HEK293 (cell line): ENCODE measurements at regions not wholly inside any gene's neighbourhood (a gene's known extent, or its start where the extent isn't known, plus 50 kb on each side); places are given as distances from the start of the nearest gene placed in this dataset.

Source experiments
- CTCF ChIA-PET: fragments of 350-600 bp; formaldehyde crosslinking; extraction: SDS; loops from one replicate; lab custom pipeline; 2021; ENCODE audit warnings: antibody characterized with exemption; lab: Yijun Ruan, JAX
- POLR2A ChIA-PET: fragments of 300-600 bp; formaldehyde crosslinking; extraction: SDS; loops from one replicate; lab custom pipeline; 2020; ENCODE audit warnings: antibody characterized with exemption, inconsistent platforms; lab: Yijun Ruan, JAX
- H3K27ac ChIP-seq: fragments of 200-500 bp; sonication (Bioruptor generic); 2 replicates; pipeline ENCODE4 v1.5.1; 2014; ENCODE audit warnings: low read depth, low read length, control low read depth, inconsistent platforms; ENCODE audit errors: extremely low read depth
- H3K36me3 ChIP-seq, 2 experiments: fragments of 200-500 bp in 1 of 2; sonication (Bioruptor generic) in 1 of 2; 1 replicate in 1 of 2; 2 replicates in 1 of 2; pipeline ENCODE4 v1.5.1; 2014 to 2017; ENCODE audit warnings: inconsistent platforms in 2 of 2, low read length in 2 of 2; ENCODE audit not compliant: control insufficient read depth in 2 of 2, insufficient read depth in 1 of 2
- H3K4me1 ChIP-seq: fragments of 200-500 bp; sonication (Bioruptor generic); 2 replicates; pipeline ENCODE4 v1.5.1; 2014; ENCODE audit warnings: mild to moderate bottlenecking, low read length, inconsistent platforms; ENCODE audit not compliant: control insufficient read depth, insufficient read depth
- H3K4me3 ChIP-seq: 2 replicates; pipeline ENCODE4 v1.5.1; 2011; ENCODE audit warnings: low read depth, mild to moderate bottlenecking, control low read depth, low read length, moderate library complexity
- H3K9me3 ChIP-seq: fragments of 200-500 bp; sonication (Bioruptor generic); 2 replicates; pipeline ENCODE4 v1.5.1; 2014; ENCODE audit warnings: low read depth, low read length, inconsistent platforms; ENCODE audit not compliant: control insufficient read depth, insufficient read depth
- OSR2 ChIP-seq: fragments of 450-650 bp; formaldehyde crosslinking; IDR thresholded peaks from 2 replicates; pipeline ENCODE4 v1.5.1; 2016; ENCODE audit warnings: missing biosample characterization, missing genetic modification characterization
- REPIN1 ChIP-seq: fragments of 450-650 bp; formaldehyde crosslinking; IDR thresholded peaks from 2 replicates; pipeline ENCODE4 v1.5.1; 2017; ENCODE audit warnings: missing biosample characterization, missing genetic modification characterization, low read depth
- SCRT1 ChIP-seq: fragments of 450-650 bp; formaldehyde crosslinking; IDR thresholded peaks from 2 replicates; pipeline ENCODE4 v1.5.1; 2016; ENCODE audit warnings: missing biosample characterization, missing genetic modification characterization, borderline replicate concordance
- SCRT2 ChIP-seq: fragments of 450-650 bp; formaldehyde crosslinking; IDR thresholded peaks from 2 replicates; pipeline ENCODE4 v1.5.1; 2016; ENCODE audit warnings: missing biosample characterization, missing genetic modification characterization
- TSHZ1 ChIP-seq: fragments of 450-650 bp; formaldehyde crosslinking; IDR thresholded peaks from 2 replicates; pipeline ENCODE4 v1.5.1; 2016; ENCODE audit warnings: missing biosample characterization, missing genetic modification characterization, borderline replicate concordance
- YY1 ChIP-seq: fragments of 450-650 bp; formaldehyde crosslinking; IDR thresholded peaks from 2 replicates; pipeline ENCODE4 v1.5.1; 2018; ENCODE audit warnings: missing biosample characterization, missing genetic modification characterization
- ZFP41 ChIP-seq: fragments of 450-650 bp; formaldehyde crosslinking; IDR thresholded peaks from 2 replicates; pipeline ENCODE4 v1.5.1; 2016; ENCODE audit warnings: missing biosample characterization, missing genetic modification characterization, borderline replicate concordance
- ZFP69B ChIP-seq: fragments of 450-650 bp; formaldehyde crosslinking; IDR thresholded peaks from 2 replicates; pipeline ENCODE4 v1.5.1; 2016; ENCODE audit warnings: missing biosample characterization, missing genetic modification characterization
- ZNF280D ChIP-seq: fragments of 450-650 bp; formaldehyde crosslinking; IDR thresholded peaks from 2 replicates; pipeline ENCODE4 v1.5.1; 2016; ENCODE audit warnings: missing biosample characterization, missing genetic modification characterization
- ZNF350 ChIP-seq: fragments of 450-650 bp; formaldehyde crosslinking; IDR thresholded peaks from 2 replicates; pipeline ENCODE4 v1.5.0; 2017; ENCODE audit warnings: missing biosample characterization, mild to moderate bottlenecking, missing genetic modification characterization
- ZNF600 ChIP-seq: fragments of 450-650 bp; formaldehyde crosslinking; IDR thresholded peaks from 2 replicates; pipeline ENCODE4 v1.5.1; 2016; ENCODE audit warnings: missing biosample characterization, missing genetic modification characterization
- ZNF621 ChIP-seq: fragments of 450-650 bp; formaldehyde crosslinking; IDR thresholded peaks from 2 replicates; pipeline ENCODE4 v1.5.1; 2017; ENCODE audit warnings: missing biosample characterization, missing genetic modification characterization
- ZNF677 ChIP-seq: fragments of 450-650 bp; IDR thresholded peaks from 2 replicates; pipeline ENCODE4 v1.5.0; 2018; ENCODE audit warnings: missing biosample characterization, mild to moderate bottlenecking, missing genetic modification characterization, moderate library complexity
- ZNF707 ChIP-seq: fragments of 450-650 bp; formaldehyde crosslinking; IDR thresholded peaks from 2 replicates; pipeline ENCODE4 v1.5.1; 2016; ENCODE audit warnings: missing biosample characterization, missing genetic modification characterization
- ZNF768 ChIP-seq: fragments of 450-650 bp; formaldehyde crosslinking; IDR thresholded peaks from 2 replicates; pipeline ENCODE4 v1.5.1; 2018; ENCODE audit warnings: missing biosample characterization, mild to moderate bottlenecking, missing genetic modification characterization
- ZSCAN5A ChIP-seq: fragments of 450-650 bp; formaldehyde crosslinking; IDR thresholded peaks from 2 replicates; pipeline ENCODE4 v1.5.1; 2016; ENCODE audit warnings: missing biosample characterization, missing genetic modification characterization
- TF ChIP-seq, protein P1 (sequence below): fragments of 450-650 bp; formaldehyde crosslinking; optimal IDR thresholded peaks from 2 replicates; pipeline ENCODE3; 2016; ENCODE audit warnings: missing biosample characterization, mild to moderate bottlenecking, missing genetic modification characterization
- TF ChIP-seq, protein P2 (sequence below): fragments of 450-650 bp; formaldehyde crosslinking; IDR thresholded peaks from 2 replicates; pipeline ENCODE4 v1.5.1; 2016; ENCODE audit warnings: missing biosample characterization, missing genetic modification characterization, borderline replicate concordance

DNA sequence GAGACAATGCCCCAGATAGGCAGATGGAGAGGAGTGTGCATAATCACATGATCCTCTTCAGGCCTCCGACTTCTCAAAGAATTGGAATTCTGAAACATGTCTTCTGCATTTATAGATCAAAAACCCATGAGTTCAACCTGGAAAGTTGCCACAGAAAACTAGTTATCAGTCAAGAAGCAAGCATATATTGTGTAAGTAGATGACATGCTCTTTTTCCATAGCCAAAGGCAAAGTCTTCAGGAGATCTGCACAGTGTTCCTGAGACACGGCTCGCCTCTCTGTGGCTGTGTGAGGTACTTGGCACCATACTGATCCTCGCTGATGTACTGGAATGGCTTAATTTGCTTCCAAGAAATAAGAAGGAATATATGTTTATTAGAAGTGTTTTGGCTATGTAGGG lies 213.5 kb upstream of the MKI67 start:
- Histone ChIP-seq H3K27ac (no peak overlapping the region), H3K4me1 (no peaks in the 10 kb centered on the region), H3K9me3 (no peaks in the 10 kb centered on the region), H3K36me3 (no peaks in the 10 kb centered on the region), H3K4me3 (no peak overlapping the region)
- ChIA-PET POLR2A (no interaction called here), CTCF (no interaction called here)
- no peak for TF ChIP-seq ZSCAN5A
- no peak for TF ChIP-seq ZNF600 (tag by site-specific recombination)
- TF ChIP-seq, protein P1, sequence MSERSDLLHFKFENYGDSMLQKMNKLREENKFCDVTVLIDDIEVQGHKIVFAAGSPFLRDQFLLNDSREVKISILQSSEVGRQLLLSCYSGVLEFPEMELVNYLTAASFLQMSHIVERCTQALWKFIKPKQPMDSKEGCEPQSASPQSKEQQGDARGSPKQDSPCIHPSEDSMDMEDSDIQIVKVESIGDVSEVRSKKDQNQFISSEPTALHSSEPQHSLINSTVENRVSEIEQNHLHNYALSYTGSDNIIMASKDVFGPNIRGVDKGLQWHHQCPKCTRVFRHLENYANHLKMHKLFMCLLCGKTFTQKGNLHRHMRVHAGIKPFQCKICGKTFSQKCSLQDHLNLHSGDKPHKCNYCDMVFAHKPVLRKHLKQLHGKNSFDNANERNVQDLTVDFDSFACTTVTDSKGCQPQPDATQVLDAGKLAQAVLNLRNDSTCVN (tag by site-specific recombination), result no peak
- no peak for TF ChIP-seq YY1 (tag by site-specific recombination)
- no peak for TF ChIP-seq SCRT1 (tag by site-specific recombination)

DNA sequence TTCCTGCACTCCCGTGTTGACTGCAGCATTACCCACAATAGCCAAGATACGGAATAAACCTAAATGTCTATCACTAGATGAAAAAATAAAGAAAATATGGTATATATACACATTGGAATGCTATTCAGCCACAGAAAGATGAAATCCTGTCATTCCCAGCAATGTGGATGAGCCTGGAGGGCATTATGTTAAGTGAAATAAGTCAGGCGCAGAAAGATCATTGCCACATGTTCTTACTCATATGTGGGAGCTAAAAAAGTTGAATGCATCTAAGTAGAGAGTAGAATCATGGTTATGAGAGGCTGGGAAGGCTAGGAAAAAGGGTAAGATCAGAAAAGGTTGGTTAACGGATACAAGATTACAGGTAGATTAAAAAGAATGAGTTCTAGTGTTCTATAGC lies 219.1 kb upstream of the MKI67 start:
- Histone ChIP-seq H3K4me3 (no peak overlapping the region), H3K27ac (no peak overlapping the region), H3K4me1 (no peaks in the 10 kb centered on the region), H3K9me3 (no peaks in the 10 kb centered on the region), H3K36me3 (no peaks in the 10 kb centered on the region)
- POLR2A ChIA-PET, result no interaction called here
- CTCF ChIA-PET, result no interaction called here
- TF ChIP-seq TSHZ1 (no peak), OSR2 (tag by site-specific recombination) (no peak), REPIN1 (tag by site-specific recombination) (no peak), ZNF280D (tag by site-specific recombination) (no peak), ZFP69B (tag by site-specific recombination) (no peak), SCRT2 (no peak), ZSCAN5A (no peak), ZNF621 (tag by site-specific recombination) (no peak), ZNF707 (tag by site-specific recombination) (no peak), ZNF350 (no peak), ZNF677 (tag by site-specific recombination) (no peak), ZNF768 (tag by site-specific recombination) (no peak), SCRT1 (tag by site-specific recombination) (no peak), ZFP41 (no peak)
- TF ChIP-seq, protein P2, sequence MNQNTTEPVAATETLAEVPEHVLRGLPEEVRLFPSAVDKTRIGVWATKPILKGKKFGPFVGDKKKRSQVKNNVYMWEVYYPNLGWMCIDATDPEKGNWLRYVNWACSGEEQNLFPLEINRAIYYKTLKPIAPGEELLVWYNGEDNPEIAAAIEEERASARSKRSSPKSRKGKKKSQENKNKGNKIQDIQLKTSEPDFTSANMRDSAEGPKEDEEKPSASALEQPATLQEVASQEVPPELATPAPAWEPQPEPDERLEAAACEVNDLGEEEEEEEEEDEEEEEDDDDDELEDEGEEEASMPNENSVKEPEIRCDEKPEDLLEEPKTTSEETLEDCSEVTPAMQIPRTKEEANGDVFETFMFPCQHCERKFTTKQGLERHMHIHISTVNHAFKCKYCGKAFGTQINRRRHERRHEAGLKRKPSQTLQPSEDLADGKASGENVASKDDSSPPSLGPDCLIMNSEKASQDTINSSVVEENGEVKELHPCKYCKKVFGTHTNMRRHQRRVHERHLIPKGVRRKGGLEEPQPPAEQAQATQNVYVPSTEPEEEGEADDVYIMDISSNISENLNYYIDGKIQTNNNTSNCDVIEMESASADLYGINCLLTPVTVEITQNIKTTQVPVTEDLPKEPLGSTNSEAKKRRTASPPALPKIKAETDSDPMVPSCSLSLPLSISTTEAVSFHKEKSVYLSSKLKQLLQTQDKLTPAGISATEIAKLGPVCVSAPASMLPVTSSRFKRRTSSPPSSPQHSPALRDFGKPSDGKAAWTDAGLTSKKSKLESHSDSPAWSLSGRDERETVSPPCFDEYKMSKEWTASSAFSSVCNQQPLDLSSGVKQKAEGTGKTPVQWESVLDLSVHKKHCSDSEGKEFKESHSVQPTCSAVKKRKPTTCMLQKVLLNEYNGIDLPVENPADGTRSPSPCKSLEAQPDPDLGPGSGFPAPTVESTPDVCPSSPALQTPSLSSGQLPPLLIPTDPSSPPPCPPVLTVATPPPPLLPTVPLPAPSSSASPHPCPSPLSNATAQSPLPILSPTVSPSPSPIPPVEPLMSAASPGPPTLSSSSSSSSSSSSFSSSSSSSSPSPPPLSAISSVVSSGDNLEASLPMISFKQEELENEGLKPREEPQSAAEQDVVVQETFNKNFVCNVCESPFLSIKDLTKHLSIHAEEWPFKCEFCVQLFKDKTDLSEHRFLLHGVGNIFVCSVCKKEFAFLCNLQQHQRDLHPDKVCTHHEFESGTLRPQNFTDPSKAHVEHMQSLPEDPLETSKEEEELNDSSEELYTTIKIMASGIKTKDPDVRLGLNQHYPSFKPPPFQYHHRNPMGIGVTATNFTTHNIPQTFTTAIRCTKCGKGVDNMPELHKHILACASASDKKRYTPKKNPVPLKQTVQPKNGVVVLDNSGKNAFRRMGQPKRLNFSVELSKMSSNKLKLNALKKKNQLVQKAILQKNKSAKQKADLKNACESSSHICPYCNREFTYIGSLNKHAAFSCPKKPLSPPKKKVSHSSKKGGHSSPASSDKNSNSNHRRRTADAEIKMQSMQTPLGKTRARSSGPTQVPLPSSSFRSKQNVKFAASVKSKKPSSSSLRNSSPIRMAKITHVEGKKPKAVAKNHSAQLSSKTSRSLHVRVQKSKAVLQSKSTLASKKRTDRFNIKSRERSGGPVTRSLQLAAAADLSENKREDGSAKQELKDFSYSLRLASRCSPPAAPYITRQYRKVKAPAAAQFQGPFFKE (tag by site-specific recombination), result no peak
